ENCODE measurements at regions not wholly inside any gene's neighbourhood (a gene's known extent, or its start where the extent isn't known, plus 50 kb on each side); places are given as distances from the start of the nearest gene placed in this dataset.
A peak's percentile ranks its signal among the peaks of the same experiment; 100 is the strongest.

DNA sequence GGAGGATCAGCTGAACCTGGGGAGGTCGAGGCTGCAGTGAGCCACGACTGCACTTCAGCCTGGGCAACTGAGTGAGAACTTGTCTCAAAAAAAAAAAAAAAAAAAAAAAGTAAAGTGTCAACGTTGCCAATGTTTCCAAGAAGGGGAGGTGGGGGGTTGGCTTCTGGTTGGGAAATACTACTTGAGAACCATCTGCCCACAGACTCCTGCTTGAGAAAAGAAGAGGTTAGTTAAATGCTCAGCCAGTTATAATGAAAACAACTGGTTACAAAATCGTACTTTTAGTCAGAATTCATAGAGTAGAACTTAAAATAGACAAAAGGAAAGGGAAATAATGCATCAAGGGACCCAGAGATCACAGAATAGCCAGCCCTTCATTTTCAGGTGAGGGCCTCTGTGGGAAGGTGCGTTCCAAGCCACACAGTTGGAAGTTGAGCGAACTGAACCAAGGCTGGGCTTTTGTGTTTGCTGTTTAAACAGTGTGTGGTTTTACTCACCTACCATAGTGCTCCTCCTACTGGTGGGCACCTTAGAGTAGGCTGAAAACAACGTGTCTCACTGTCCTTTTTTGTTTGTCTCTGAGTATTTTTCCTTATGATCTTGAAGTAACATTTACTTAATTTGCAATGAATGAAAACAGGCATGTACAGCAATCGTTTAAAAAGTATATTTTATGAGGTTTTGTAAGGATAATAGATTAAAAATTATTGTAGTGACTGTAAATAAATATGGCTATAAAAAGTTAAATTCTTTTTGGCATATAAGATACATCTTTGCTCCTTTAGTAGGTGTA, 200.7 kb downstream of the BCAS1 start:
- TF ChIP-seq, protein P1, sequence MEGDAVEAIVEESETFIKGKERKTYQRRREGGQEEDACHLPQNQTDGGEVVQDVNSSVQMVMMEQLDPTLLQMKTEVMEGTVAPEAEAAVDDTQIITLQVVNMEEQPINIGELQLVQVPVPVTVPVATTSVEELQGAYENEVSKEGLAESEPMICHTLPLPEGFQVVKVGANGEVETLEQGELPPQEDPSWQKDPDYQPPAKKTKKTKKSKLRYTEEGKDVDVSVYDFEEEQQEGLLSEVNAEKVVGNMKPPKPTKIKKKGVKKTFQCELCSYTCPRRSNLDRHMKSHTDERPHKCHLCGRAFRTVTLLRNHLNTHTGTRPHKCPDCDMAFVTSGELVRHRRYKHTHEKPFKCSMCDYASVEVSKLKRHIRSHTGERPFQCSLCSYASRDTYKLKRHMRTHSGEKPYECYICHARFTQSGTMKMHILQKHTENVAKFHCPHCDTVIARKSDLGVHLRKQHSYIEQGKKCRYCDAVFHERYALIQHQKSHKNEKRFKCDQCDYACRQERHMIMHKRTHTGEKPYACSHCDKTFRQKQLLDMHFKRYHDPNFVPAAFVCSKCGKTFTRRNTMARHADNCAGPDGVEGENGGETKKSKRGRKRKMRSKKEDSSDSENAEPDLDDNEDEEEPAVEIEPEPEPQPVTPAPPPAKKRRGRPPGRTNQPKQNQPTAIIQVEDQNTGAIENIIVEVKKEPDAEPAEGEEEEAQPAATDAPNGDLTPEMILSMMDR (IDR thresholded peaks at IDR 0.05 in 4 of 5, conservative IDR thresholded peaks at IDR 0.05 in 1 of 5), result peak; percentile 42 to 74 (median 62)
- no peak for TF ChIP-seq POLR2A (IDR thresholded peaks at IDR 0.05)

Data from gastrocnemius medialis (tissue), 4 donors.